Pulmonary artery endothelial cell (primary cell): ENCODE measurements at regions not wholly inside any gene's neighbourhood (a gene's known extent, or its start where the extent isn't known, plus 50 kb on each side); places are given as distances from the start of the nearest gene placed in this dataset.
"Not testable (repeated sequence)": the region's sequence is repeated elsewhere in the genome, so short reads cannot be mapped to it uniquely, and the experiment has no call there.

Source experiments
- DNase-seq: peaks from one replicate; pipeline ENCODE4 v3.0.0-alpha.2; 2011; ENCODE audit warnings: low read depth, low spot score

GRCh38 chr3:194879126-194879877, 193.6 kb downstream of the FAM43A start:
- DNase-seq: no peak

- peak; percentile 45 for DNase-seq
Observed at GRCh38 chr3:194879991-194880939, 194.6 kb downstream of the FAM43A start.

- no peak for DNase-seq
Observed at GRCh38 chr3:194880940-194881925, 195.6 kb downstream of the FAM43A start.

GRCh38 chr3:194884649-194885315, 199.1 kb downstream of the FAM43A start:
- peak; percentile 67 for DNase-seq

- no peak for DNase-seq
Observed at GRCh38 chr3:194885766-194886165, 200.1 kb downstream of the FAM43A start.

GRCh38 chr3:194886836-194887235, 201.2 kb downstream of the FAM43A start:
- no peak for DNase-seq

- not testable (repeated sequence) for DNase-seq
Observed at GRCh38 chr3:194888062-194888461, 202.4 kb downstream of the FAM43A start.

- DNase-seq: no peak
Observed at GRCh38 chr3:194888916-194889315, 203.2 kb downstream of the FAM43A start.

GRCh38 chr3:194890091-194890490, 204.4 kb downstream of the FAM43A start:
- no peak for DNase-seq

GRCh38 chr3:194893121-194893987, 207.7 kb downstream of the FAM43A start:
- no peak for DNase-seq

GRCh38 chr3:194894538-194894937, 208.9 kb downstream of the FAM43A start:
- DNase-seq: no peak

GRCh38 chr3:194900854-194901522, 215.3 kb downstream of the FAM43A start:
- DNase-seq: no peak

GRCh38 chr3:194903447-194903846, 217.8 kb downstream of the FAM43A start:
- DNase-seq: not testable (repeated sequence)

- DNase-seq: not testable (repeated sequence)
Observed at GRCh38 chr3:194904999-194905398, 219.3 kb downstream of the FAM43A start.

- no peak for DNase-seq
Observed at GRCh38 chr3:194905696-194906095, 220.0 kb downstream of the FAM43A start.

GRCh38 chr3:194906229-194906629, 220.5 kb downstream of the FAM43A start:
- DNase-seq: peak; percentile 81

- no peak for DNase-seq
Observed at GRCh38 chr3:194906970-194907629, 221.4 kb downstream of the FAM43A start.

GRCh38 chr3:194907811-194908210, 222.1 kb downstream of the FAM43A start:
- DNase-seq: no peak
